SK-N-SH (cell line): ENCODE measurements at regions not wholly inside any gene's neighbourhood (a gene's known extent, or its start where the extent isn't known, plus 50 kb on each side); places are given as distances from the start of the nearest gene placed in this dataset.

Source experiments
- CTCF ChIA-PET: fragments of 300-600, 350-600 bp; formaldehyde crosslinking; extraction: SDS; loops from one replicate; lab custom pipeline; 2021; lab: Yijun Ruan, JAX
- POLR2A ChIA-PET: fragments of 350-600 bp; sonication (Branson Sonifier 250); formaldehyde crosslinking; extraction: SDS; loops from one replicate; lab custom pipeline; 2020; ENCODE audit warnings: antibody characterized with exemption, inconsistent platforms; lab: Yijun Ruan, JAX
- DNase-seq: peaks from one replicate; pipeline ENCODE4 v3.0.0; 2012
- H2AFZ ChIP-seq: fragments of 200-600 bp; sonication (generic); 2 replicates; pipeline ENCODE4 v1.8.1; 2016; ENCODE audit warnings: antibody characterized with exemption, mild to moderate bottlenecking, low read depth
- H3F3A ChIP-seq: fragments of 200-600 bp; sonication (generic); replicated peaks from 2 replicates; pipeline ENCODE3; 2016; ENCODE audit warnings: antibody characterized with exemption, mild to moderate bottlenecking; ENCODE audit not compliant: insufficient read depth
- H3K27ac ChIP-seq, 2 experiments: fragments of 200-500 bp in 1 of 2; fragments of 200-600 bp in 1 of 2; sonication (Bioruptor generic) in 1 of 2; sonication (generic), shearing (Covaris generic) in 1 of 2; 2 replicates each; pipeline versions ENCODE4 v1.5.1 to v1.6.1; 2014 to 2016; ENCODE audit warnings: low read depth in 2 of 2, inconsistent platforms in 1 of 2, low read length in 1 of 2, mild to moderate bottlenecking in 1 of 2, mixed read lengths in 1 of 2
- H3K27me3 ChIP-seq: fragments of 200-600 bp; sonication (generic), shearing (Covaris generic); 2 replicates; pipeline ENCODE4 v1.6.1; 2016; ENCODE audit warnings: mixed run types; ENCODE audit not compliant: insufficient read depth
- H3K36me3 ChIP-seq, 2 experiments: fragments of 200-500 bp in 1 of 2; fragments of 200-600 bp in 1 of 2; sonication (Bioruptor generic) in 1 of 2; sonication (generic) in 1 of 2; replicated peaks in 1 of 2; 2 replicates each; pipeline versions ENCODE3 to v1.5.1; 2014 to 2016; ENCODE audit warnings: low read length in 1 of 2, mild to moderate bottlenecking in 1 of 2; ENCODE audit not compliant: insufficient read depth in 2 of 2, control insufficient read depth in 1 of 2
- H3K4me1 ChIP-seq, 2 experiments: fragments of 200-500 bp in 1 of 2; fragments of 200-600 bp in 1 of 2; sonication (Bioruptor generic) in 1 of 2; sonication (generic), shearing (Covaris generic) in 1 of 2; 2 replicates each; pipeline versions ENCODE4 v1.5.1 to v1.6.1; 2014 to 2016; ENCODE audit warnings: low read depth in 1 of 2, low read length in 1 of 2, mixed run types in 1 of 2; ENCODE audit not compliant: insufficient read depth in 2 of 2, control insufficient read depth in 1 of 2
- H3K4me2 ChIP-seq: fragments of 200-600 bp; sonication (generic), shearing (Covaris generic); 2 replicates; pipeline ENCODE4 v1.6.1; 2017; ENCODE audit warnings: mixed run types
- H3K4me3 ChIP-seq, 2 experiments: fragments of 200-500 bp in 1 of 2; fragments of 200-600 bp in 1 of 2; sonication (Bioruptor generic) in 1 of 2; sonication (generic), shearing (Covaris generic) in 1 of 2; 2 replicates each; pipeline versions ENCODE4 v1.5.1 to v1.8.1; 2014 to 2016; ENCODE audit warnings: low read depth in 2 of 2, inconsistent platforms in 1 of 2, low read length in 1 of 2, mild to moderate bottlenecking in 1 of 2, mixed read lengths in 1 of 2, moderate library complexity in 1 of 2
- H3K79me2 ChIP-seq: fragments of 200-600 bp; sonication (generic); 2 replicates; pipeline ENCODE4 v1.8.1; 2017; ENCODE audit warnings: mild to moderate bottlenecking; ENCODE audit not compliant: insufficient read depth
- H3K9ac ChIP-seq: fragments of 200-600 bp; sonication (generic); 2 replicates; pipeline ENCODE4 v1.6.1; 2017; ENCODE audit warnings: mixed run types
- H3K9me2 ChIP-seq: fragments of 200-600 bp; sonication (generic); 2 replicates; pipeline ENCODE4 v1.6.1; 2017; ENCODE audit warnings: mixed run types
- H3K9me3 ChIP-seq: fragments of 200-600 bp; sonication (generic); 2 replicates; pipeline ENCODE4 v1.6.1; 2017; ENCODE audit warnings: mixed run types, mild to moderate bottlenecking, moderate library complexity
- H4K20me1 ChIP-seq: fragments of 200-600 bp; sonication (generic); 2 replicates; pipeline ENCODE4 v1.6.1; 2017; ENCODE audit warnings: mild to moderate bottlenecking, mixed run types; ENCODE audit not compliant: insufficient read depth
- CHD2 ChIP-seq: fragments of 150-350 bp; IDR thresholded peaks from 2 replicates; pipeline ENCODE4 v1.6.1; 2018; ENCODE audit warnings: low read length; ENCODE audit not compliant: partially characterized antibody
- EZH2phosphoT487 ChIP-seq: fragments of 200-600 bp; sonication (generic); IDR thresholded peaks from 2 replicates; pipeline ENCODE4 v1.6.1; 2017; ENCODE audit warnings: low read depth, mixed run types, mild to moderate bottlenecking, antibody characterized with exemption, moderate library complexity, borderline replicate concordance
- FOSL2 ChIP-seq: IDR thresholded peaks from 2 replicates; pipeline ENCODE4 v1.4.0; 2012; ENCODE audit warnings: low read depth, mild to moderate bottlenecking, moderate library complexity, borderline replicate concordance
- FOXJ3 ChIP-seq: sonication (generic); formaldehyde crosslinking; IDR thresholded peaks from 2 replicates; pipeline ENCODE4 v1.5.1; 2020; ENCODE audit warnings: mild to moderate bottlenecking, missing genetic modification reagents
- GABPA ChIP-seq: IDR thresholded peaks from 2 replicates; pipeline ENCODE4 v1.4.0; 2012; ENCODE audit warnings: low read depth, mild to moderate bottlenecking
- IRF3 ChIP-seq: fragments of 150-350 bp; IDR thresholded peaks from 2 replicates; pipeline ENCODE4 v1.6.1; 2016; ENCODE audit warnings: mild to moderate bottlenecking, low read depth, low read length
- JUND ChIP-seq: IDR thresholded peaks from 2 replicates; pipeline ENCODE4 v1.4.0; 2012
- MXI1 ChIP-seq: IDR thresholded peaks from 2 replicates; pipeline ENCODE4 v1.6.1; 2012; ENCODE audit warnings: mild to moderate bottlenecking, low read depth, low read length, improper control_type of control experiment
- POLR2AphosphoS5 ChIP-seq: IDR thresholded peaks from 2 replicates; pipeline ENCODE4 v1.6.1; 2012; ENCODE audit warnings: low read depth, low read length
- RAD21 ChIP-seq: IDR thresholded peaks from 2 replicates; pipeline ENCODE4 v1.6.1; 2012; ENCODE audit warnings: mild to moderate bottlenecking, low read length
- RCOR1 ChIP-seq: fragments of 150-350 bp; IDR thresholded peaks from 2 replicates; pipeline ENCODE4 v1.6.1; 2017; ENCODE audit warnings: antibody characterized with exemption, low read length
- REST ChIP-seq: IDR thresholded peaks from 2 replicates; pipeline ENCODE4 v1.6.1; 2012; ENCODE audit warnings: mild to moderate bottlenecking, low read depth, low read length, moderate library complexity
- RFX5 ChIP-seq: IDR thresholded peaks from 2 replicates; pipeline ENCODE4 v1.6.1; 2012; ENCODE audit warnings: mild to moderate bottlenecking, improper control_type of control experiment, low read length
- RXRA ChIP-seq: IDR thresholded peaks from 2 replicates; pipeline ENCODE4 v1.4.0; 2012; ENCODE audit warnings: low read depth, mild to moderate bottlenecking, borderline replicate concordance
- SIN3A ChIP-seq: IDR thresholded peaks from 2 replicates; pipeline ENCODE4 v1.6.1; 2012; ENCODE audit warnings: low read depth, mild to moderate bottlenecking, low read length, moderate library complexity, borderline replicate concordance
- SMC3 ChIP-seq: IDR thresholded peaks from 2 replicates; pipeline ENCODE4 v1.6.1; 2012; ENCODE audit warnings: low read depth, low read length, improper control_type of control experiment
- TAF1 ChIP-seq: IDR thresholded peaks from 2 replicates; pipeline ENCODE4 v1.6.1; 2012; ENCODE audit warnings: low read depth, mild to moderate bottlenecking, low read length, moderate library complexity, borderline replicate concordance
- TEAD4 ChIP-seq: IDR thresholded peaks from 2 replicates; pipeline ENCODE4 v1.4.0; 2012; ENCODE audit warnings: mild to moderate bottlenecking, borderline replicate concordance; ENCODE audit not compliant: insufficient read depth
- USF2 ChIP-seq: fragments of 150-350 bp; IDR thresholded peaks from 2 replicates; pipeline ENCODE4 v1.6.1; 2017; ENCODE audit warnings: antibody characterized with exemption, low read length, low read depth, borderline replicate concordance
- YY1 ChIP-seq: IDR thresholded peaks from 2 replicates; pipeline ENCODE4 v1.4.0; 2012; ENCODE audit warnings: low read depth, mild to moderate bottlenecking
- WGBS: methylation state at CpG from one replicate; pipeline ENCODE4 v1.1.6; 2017; ENCODE audit warnings: low lambda C conversion rate; 5-methylcytosine and 5-hydroxymethylcytosine counted together

- Histone ChIP-seq H2AFZ (no peak overlapping the region), H3K9ac (no peak overlapping the region), H3F3A (no peaks in the 10 kb centered on the region), H3K36me3 (no peaks in the 10 kb centered on the region), H3K4me1 (no peaks in the 10 kb centered on the region), H3K27ac (no peak overlapping the region), H3K9me2 (no peaks in the 10 kb centered on the region), H4K20me1 (no peaks in the 10 kb centered on the region), H3K27me3 (no peaks in the 10 kb centered on the region), H3K9me3 (no peaks in the 10 kb centered on the region), H3K4me2 (no peak overlapping the region), H3K79me2 (no peaks in the 10 kb centered on the region), H3K4me3 (no peak overlapping the region)
- TF ChIP-seq TEAD4, result no peak
- no peak for TF ChIP-seq TAF1
- TF ChIP-seq FOSL2, result no peak
- no peak for TF ChIP-seq RCOR1
- no peak for TF ChIP-seq EZH2phosphoT487
- TF ChIP-seq SIN3A, result no peak
- no peak for TF ChIP-seq GABPA
- no peak for TF ChIP-seq FOXJ3 (CRISPR knock-in tag)
- no peak for TF ChIP-seq RAD21
- no peak for TF ChIP-seq IRF3
- TF ChIP-seq REST, result no peak
- no peak for TF ChIP-seq POLR2AphosphoS5
- no peak for TF ChIP-seq RFX5
- TF ChIP-seq JUND, result no peak
- no peak for TF ChIP-seq SMC3
- no peak for TF ChIP-seq RXRA
- no peak for TF ChIP-seq MXI1
- no peak for TF ChIP-seq CHD2
- no peak for TF ChIP-seq USF2
- no peak for TF ChIP-seq YY1
- WGBS, result 91% methylated on average over 4 of the region's 4 CpGs
- ChIA-PET CTCF (no interaction called here), POLR2A (no interaction called here)
- no peak for DNase-seq
These were observed 154.1 kb downstream of the FAM114A2 start for GRCh38 chr5:153884612-153884957.
